ENCODE measurements at regions not wholly inside any gene's neighbourhood (a gene's known extent, or its start where the extent isn't known, plus 50 kb on each side); places are given as distances from the start of the nearest gene placed in this dataset.

DNA sequence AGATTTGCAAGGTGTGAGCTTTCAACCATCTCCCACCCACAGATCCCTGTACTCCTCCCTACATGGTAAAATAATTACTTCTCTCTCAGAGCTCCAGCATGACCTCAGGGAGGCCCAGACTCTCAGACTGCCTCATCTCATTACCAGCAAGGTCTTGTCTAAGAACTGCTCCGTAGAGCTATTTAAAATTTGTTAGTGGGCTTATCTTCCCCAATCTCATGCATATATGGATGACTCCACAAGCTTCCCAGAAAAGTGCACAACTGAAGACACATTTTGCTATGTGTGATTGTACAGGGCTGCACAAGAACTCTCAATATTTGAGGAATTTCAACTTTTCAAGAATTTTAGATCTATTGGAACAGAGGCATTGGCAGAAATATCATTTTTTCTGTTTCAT lies 230.3 kb downstream of the CSNK2A3 start:
- TF ChIP-seq, protein P1, sequence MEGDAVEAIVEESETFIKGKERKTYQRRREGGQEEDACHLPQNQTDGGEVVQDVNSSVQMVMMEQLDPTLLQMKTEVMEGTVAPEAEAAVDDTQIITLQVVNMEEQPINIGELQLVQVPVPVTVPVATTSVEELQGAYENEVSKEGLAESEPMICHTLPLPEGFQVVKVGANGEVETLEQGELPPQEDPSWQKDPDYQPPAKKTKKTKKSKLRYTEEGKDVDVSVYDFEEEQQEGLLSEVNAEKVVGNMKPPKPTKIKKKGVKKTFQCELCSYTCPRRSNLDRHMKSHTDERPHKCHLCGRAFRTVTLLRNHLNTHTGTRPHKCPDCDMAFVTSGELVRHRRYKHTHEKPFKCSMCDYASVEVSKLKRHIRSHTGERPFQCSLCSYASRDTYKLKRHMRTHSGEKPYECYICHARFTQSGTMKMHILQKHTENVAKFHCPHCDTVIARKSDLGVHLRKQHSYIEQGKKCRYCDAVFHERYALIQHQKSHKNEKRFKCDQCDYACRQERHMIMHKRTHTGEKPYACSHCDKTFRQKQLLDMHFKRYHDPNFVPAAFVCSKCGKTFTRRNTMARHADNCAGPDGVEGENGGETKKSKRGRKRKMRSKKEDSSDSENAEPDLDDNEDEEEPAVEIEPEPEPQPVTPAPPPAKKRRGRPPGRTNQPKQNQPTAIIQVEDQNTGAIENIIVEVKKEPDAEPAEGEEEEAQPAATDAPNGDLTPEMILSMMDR (IDR thresholded peaks at IDR 0.05; ENCODE audit: borderline replicate concordance, extremely low read depth, low read length, poor library complexity, severe bottlenecking): no peak
- no peak for TF ChIP-seq EZH2 (IDR thresholded peaks at IDR 0.05; ENCODE audit: borderline replicate concordance, low read depth, low read length, severe bottlenecking)

All from DND-41 (cell line).